H9 (cell line): ENCODE measurements at regions not wholly inside any gene's neighbourhood (a gene's known extent, or its start where the extent isn't known, plus 50 kb on each side); places are given as distances from the start of the nearest gene placed in this dataset.

Source experiments
- DNase-seq: peaks from one replicate; pipeline ENCODE4 v3.0.0-alpha.2; 2017
- H2AFZ ChIP-seq: one replicate; pipeline ENCODE4 v1.6.1; 2013; ENCODE audit warnings: mild to moderate bottlenecking, low read length, control low read depth, moderate library complexity
- H2AK5ac ChIP-seq: 2 replicates; pipeline ENCODE4 v1.6.1; 2013; ENCODE audit warnings: low read length, control low read depth, mixed read lengths; ENCODE audit not compliant: insufficient read length
- H2BK120ac ChIP-seq: one replicate; pipeline ENCODE4 v1.6.1; 2013; ENCODE audit warnings: low read depth, mild to moderate bottlenecking, low read length, control low read depth, inconsistent platforms; ENCODE audit not compliant: poor library complexity, severe bottlenecking
- H2BK12ac ChIP-seq: 2 replicates; pipeline ENCODE4 v1.6.1; 2013; ENCODE audit warnings: low read length, control low read depth, mixed read lengths, low read depth; ENCODE audit not compliant: insufficient read length
- H2BK15ac ChIP-seq: 2 replicates; pipeline ENCODE4 v1.6.1; 2013; ENCODE audit warnings: low read depth, low read length, control low read depth
- H2BK20ac ChIP-seq: one replicate; pipeline ENCODE4 v1.6.1; 2013; ENCODE audit warnings: low read depth, mild to moderate bottlenecking, low read length, control low read depth, inconsistent platforms; ENCODE audit not compliant: poor library complexity, severe bottlenecking
- H2BK5ac ChIP-seq: 2 replicates; pipeline ENCODE4 v1.6.1; 2013; ENCODE audit warnings: low read length, control low read depth, mixed read lengths; ENCODE audit not compliant: insufficient read length
- H3K14ac ChIP-seq: 2 replicates; pipeline ENCODE4 v1.6.1; 2013; ENCODE audit warnings: low read length, control low read depth; ENCODE audit not compliant: insufficient read depth
- H3K18ac ChIP-seq: 2 replicates; pipeline ENCODE4 v1.6.1; 2013; ENCODE audit warnings: low read depth, mild to moderate bottlenecking, mixed read lengths, low read length, control low read depth; ENCODE audit not compliant: insufficient read length
- H3K23ac ChIP-seq: 2 replicates; pipeline ENCODE4 v1.6.1; 2013; ENCODE audit warnings: low read length, control low read depth, mixed read lengths, low read depth; ENCODE audit not compliant: insufficient read length
- H3K23me2 ChIP-seq: 2 replicates; pipeline ENCODE4 v1.6.1; 2013; ENCODE audit warnings: low read depth, mild to moderate bottlenecking, mixed read lengths, low read length, control low read depth; ENCODE audit not compliant: insufficient read length, poor library complexity, severe bottlenecking
- H3K27ac ChIP-seq: 2 replicates; pipeline ENCODE4 v1.5.1; 2013; ENCODE audit warnings: low read length, control low read depth, mixed read lengths, low read depth; ENCODE audit not compliant: insufficient read length
- H3K27me3 ChIP-seq: 2 replicates; pipeline ENCODE4 v1.6.1; 2013; ENCODE audit warnings: low read length, control low read depth, inconsistent platforms; ENCODE audit not compliant: insufficient read depth
- H3K4ac ChIP-seq: 2 replicates; pipeline ENCODE4 v1.6.1; 2013; ENCODE audit warnings: low read depth, mild to moderate bottlenecking, control low read depth, inconsistent platforms, low read length, moderate library complexity
- H3K4me1 ChIP-seq: 2 replicates; pipeline ENCODE4 v1.6.1; 2013; ENCODE audit warnings: low read length, control low read depth, inconsistent platforms; ENCODE audit not compliant: insufficient read depth
- H3K4me2 ChIP-seq: 2 replicates; pipeline ENCODE4 v1.6.1; 2013; ENCODE audit warnings: low read length, control low read depth, mixed read lengths; ENCODE audit not compliant: insufficient read length, insufficient read depth
- H3K56ac ChIP-seq: 2 replicates; pipeline ENCODE4 v1.6.1; 2013; ENCODE audit warnings: low read depth, mild to moderate bottlenecking, mixed read lengths, low read length, control low read depth; ENCODE audit not compliant: insufficient read length
- H3K79me1 ChIP-seq: 2 replicates; pipeline ENCODE4 v1.6.1; 2013; ENCODE audit warnings: low read depth, mild to moderate bottlenecking, moderate library complexity, low read length, control low read depth, inconsistent platforms; ENCODE audit not compliant: insufficient read depth, poor library complexity, severe bottlenecking
- H3K79me2 ChIP-seq: 2 replicates; pipeline ENCODE4 v1.6.1; 2013; ENCODE audit warnings: low read length, control low read depth, inconsistent platforms; ENCODE audit not compliant: insufficient read depth
- H3K9ac ChIP-seq: 2 replicates; pipeline ENCODE4 v1.6.1; 2013; ENCODE audit warnings: low read length, control low read depth, mixed read lengths; ENCODE audit not compliant: insufficient read length; ENCODE audit errors: extremely low read depth
- H3K9me3 ChIP-seq: one replicate; pipeline ENCODE4 v1.6.1; 2013; ENCODE audit warnings: low read depth, low read length, inconsistent platforms; ENCODE audit not compliant: control insufficient read depth
- H3T11ph ChIP-seq: one replicate; pipeline ENCODE4 v1.6.1; 2013; ENCODE audit warnings: mild to moderate bottlenecking, low read length, control low read depth, inconsistent platforms
- H4K20me1 ChIP-seq: one replicate; pipeline ENCODE4 v1.6.1; 2013; ENCODE audit not compliant: control insufficient read depth, insufficient read length, insufficient read depth
- H4K5ac ChIP-seq: 2 replicates; pipeline ENCODE4 v1.6.1; 2013; ENCODE audit warnings: low read depth, mild to moderate bottlenecking, mixed read lengths, low read length, control low read depth; ENCODE audit not compliant: insufficient read length
- H4K8ac ChIP-seq: replicated peaks from 2 replicates; pipeline ENCODE4 v1.6.1; 2013; ENCODE audit warnings: low read length, control low read depth, mixed read lengths, low read depth; ENCODE audit not compliant: insufficient read length
- H4K91ac ChIP-seq: 2 replicates; pipeline ENCODE4 v1.6.1; 2013; ENCODE audit warnings: low read depth, mild to moderate bottlenecking, moderate library complexity, mixed read lengths, low read length, control low read depth; ENCODE audit not compliant: insufficient read length
- H3K27ac Mint-ChIP-seq, 3 experiments: 2 replicates in 2 of 3; 3 replicates in 1 of 3; pipeline ENCODE4 v1.8.0; 2020 to 2021; ENCODE audit warnings: mixed read lengths in 3 of 3, mild to moderate bottlenecking in 1 of 3, moderate library complexity in 1 of 3
- H3K27me3 Mint-ChIP-seq: 2 replicates; pipeline ENCODE4 v1.8.0; 2021; ENCODE audit warnings: low read depth, mild to moderate bottlenecking, moderate library complexity, mixed read lengths
- H3K36me3 Mint-ChIP-seq, 3 experiments: 2 replicates in 2 of 3; 3 replicates in 1 of 3; pipeline ENCODE4 v1.8.0; 2020 to 2021; ENCODE audit warnings: low read depth in 3 of 3, mixed read lengths in 3 of 3; ENCODE audit not compliant: insufficient read depth in 1 of 3
- H3K4me1 Mint-ChIP-seq, 2 experiments: 2 replicates each; pipeline ENCODE4 v1.8.0; 2020; ENCODE audit warnings: mixed read lengths in 2 of 2
- H3K4me3 Mint-ChIP-seq, 2 experiments: 2 replicates in 1 of 2; 3 replicates in 1 of 2; pipeline ENCODE4 v1.8.0; 2020 to 2021; ENCODE audit warnings: mild to moderate bottlenecking in 2 of 2, mixed read lengths in 2 of 2, moderate library complexity in 1 of 2
- H3K9me3 Mint-ChIP-seq, 2 experiments: 2 replicates in 1 of 2; 3 replicates in 1 of 2; pipeline ENCODE4 v1.8.0; 2020; ENCODE audit warnings: mild to moderate bottlenecking in 2 of 2, mixed read lengths in 2 of 2, moderate library complexity in 1 of 2
- WGBS: extraction: QIAGEN DNeasy Blood & Tissue Kit; methylation state at CpG from one replicate; pipeline ENCODE4 v1.1.7; 2013; ENCODE audit warnings: missing lambda C conversion rate, low lambda C conversion rate, mixed read lengths; ENCODE audit not compliant: insufficient read length; ENCODE audit errors: extremely low coverage; 5-methylcytosine and 5-hydroxymethylcytosine counted together
- TF ChIP-seq, protein P1 (sequence below): fragments of 200-600 bp; sonication (generic); conservative IDR thresholded peaks from 3 replicates; pipeline ENCODE4 v1.8.0; 2021; ENCODE audit warnings: antibody characterized with exemption, mild to moderate bottlenecking

- Histone ChIP-seq H2AK5ac (no peak overlapping the region), H3K9me3 (no peaks in the 10 kb centered on the region), H3K79me1 (no peaks in the 10 kb centered on the region), H4K91ac (no peak overlapping the region), H2BK20ac (no peak overlapping the region), H3K9ac (no peak overlapping the region), H2AFZ (no peak overlapping the region), H3K27me3 (no peaks in the 10 kb centered on the region), H2BK5ac (no peak overlapping the region), H3K23me2 (no peaks in the 10 kb centered on the region), H2BK120ac (no peak overlapping the region), H3K14ac (no peak overlapping the region), H3K56ac (no peak overlapping the region), H3K79me2 (no peaks in the 10 kb centered on the region), H2BK15ac (no peak overlapping the region), H2BK12ac (no peak overlapping the region), H3T11ph (no peak overlapping the region), H3K23ac (no peak overlapping the region), H4K20me1 (no peaks in the 10 kb centered on the region), H4K5ac (no peak overlapping the region), H4K8ac (no peak overlapping the region), H3K4ac (no peak overlapping the region), H3K27ac (no peak overlapping the region), H3K4me2 (no peak overlapping the region), H3K18ac (no peak overlapping the region), H3K4me1 (no peaks in the 10 kb centered on the region)
- no peak for DNase-seq
- Mint-ChIP-seq H3K4me3 (no peak overlapping the region), H3K27me3 (peaks cover 29% of the 10 kb centered on the region), H3K27ac (no peak overlapping the region), H3K4me1 (no peaks in the 10 kb centered on the region), H3K36me3 (no peaks in the 10 kb centered on the region), H3K9me3 (no peaks in the 10 kb centered on the region)
- WGBS: no CpG with 5 or more reads among the region's 1 CpG
- TF ChIP-seq, protein P1, sequence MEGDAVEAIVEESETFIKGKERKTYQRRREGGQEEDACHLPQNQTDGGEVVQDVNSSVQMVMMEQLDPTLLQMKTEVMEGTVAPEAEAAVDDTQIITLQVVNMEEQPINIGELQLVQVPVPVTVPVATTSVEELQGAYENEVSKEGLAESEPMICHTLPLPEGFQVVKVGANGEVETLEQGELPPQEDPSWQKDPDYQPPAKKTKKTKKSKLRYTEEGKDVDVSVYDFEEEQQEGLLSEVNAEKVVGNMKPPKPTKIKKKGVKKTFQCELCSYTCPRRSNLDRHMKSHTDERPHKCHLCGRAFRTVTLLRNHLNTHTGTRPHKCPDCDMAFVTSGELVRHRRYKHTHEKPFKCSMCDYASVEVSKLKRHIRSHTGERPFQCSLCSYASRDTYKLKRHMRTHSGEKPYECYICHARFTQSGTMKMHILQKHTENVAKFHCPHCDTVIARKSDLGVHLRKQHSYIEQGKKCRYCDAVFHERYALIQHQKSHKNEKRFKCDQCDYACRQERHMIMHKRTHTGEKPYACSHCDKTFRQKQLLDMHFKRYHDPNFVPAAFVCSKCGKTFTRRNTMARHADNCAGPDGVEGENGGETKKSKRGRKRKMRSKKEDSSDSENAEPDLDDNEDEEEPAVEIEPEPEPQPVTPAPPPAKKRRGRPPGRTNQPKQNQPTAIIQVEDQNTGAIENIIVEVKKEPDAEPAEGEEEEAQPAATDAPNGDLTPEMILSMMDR: no peak
These were observed 106.7 kb upstream of the ZNF618 start for GRCh38 chr9:113769412-113769811.
